ENCODE measurements at regions not wholly inside any gene's neighbourhood (a gene's known extent, or its start where the extent isn't known, plus 50 kb on each side); places are given as distances from the start of the nearest gene placed in this dataset.

- 90% methylated on average over 1 of the region's 1 CpG for WGBS (ENCODE audit: insufficient coverage, low coverage, low lambda C conversion rate, missing lambda C conversion rate)
- Histone ChIP-seq H3K36me3 (no peaks in the 10 kb centered on the region), H3K27me3 (no peaks in the 10 kb centered on the region), H3K4me3 (no peak overlapping the region), H3K4me1 (no peaks in the 10 kb centered on the region), H3K9me3 (no peaks in the 10 kb centered on the region), H3K27ac (no peak overlapping the region)
- DNase-seq (no peak), ATAC-seq (no peak)
- intact Hi-C loops (cut with DNase I): no loop called here
- TF ChIP-seq, protein P1, sequence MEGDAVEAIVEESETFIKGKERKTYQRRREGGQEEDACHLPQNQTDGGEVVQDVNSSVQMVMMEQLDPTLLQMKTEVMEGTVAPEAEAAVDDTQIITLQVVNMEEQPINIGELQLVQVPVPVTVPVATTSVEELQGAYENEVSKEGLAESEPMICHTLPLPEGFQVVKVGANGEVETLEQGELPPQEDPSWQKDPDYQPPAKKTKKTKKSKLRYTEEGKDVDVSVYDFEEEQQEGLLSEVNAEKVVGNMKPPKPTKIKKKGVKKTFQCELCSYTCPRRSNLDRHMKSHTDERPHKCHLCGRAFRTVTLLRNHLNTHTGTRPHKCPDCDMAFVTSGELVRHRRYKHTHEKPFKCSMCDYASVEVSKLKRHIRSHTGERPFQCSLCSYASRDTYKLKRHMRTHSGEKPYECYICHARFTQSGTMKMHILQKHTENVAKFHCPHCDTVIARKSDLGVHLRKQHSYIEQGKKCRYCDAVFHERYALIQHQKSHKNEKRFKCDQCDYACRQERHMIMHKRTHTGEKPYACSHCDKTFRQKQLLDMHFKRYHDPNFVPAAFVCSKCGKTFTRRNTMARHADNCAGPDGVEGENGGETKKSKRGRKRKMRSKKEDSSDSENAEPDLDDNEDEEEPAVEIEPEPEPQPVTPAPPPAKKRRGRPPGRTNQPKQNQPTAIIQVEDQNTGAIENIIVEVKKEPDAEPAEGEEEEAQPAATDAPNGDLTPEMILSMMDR (IDR thresholded peaks at IDR 0.05): no peak
- no peak for TF ChIP-seq POLR2A (IDR thresholded peaks at IDR 0.05)
Observed at GRCh38 chr21:26226724-26227123, 56.2 kb upstream of the APP start.

DNA sequence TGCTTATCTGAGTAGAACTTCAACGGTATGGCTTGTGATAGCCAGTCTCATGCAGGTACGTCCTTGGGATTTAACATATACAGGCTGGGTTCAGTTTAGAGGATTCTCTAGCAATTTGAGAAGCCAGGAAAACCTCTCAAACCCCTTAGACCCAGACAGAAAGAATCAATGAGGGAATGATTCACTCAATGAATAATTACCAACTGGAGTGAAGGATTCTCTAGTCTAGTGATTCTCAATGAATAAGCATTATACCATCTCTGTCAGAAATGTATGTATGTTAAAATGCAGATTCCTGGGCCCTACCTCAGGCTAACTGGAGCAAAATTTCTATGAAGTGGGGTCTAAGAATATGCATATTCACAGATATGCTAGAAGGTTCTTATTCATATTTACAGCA is 54.5 kb upstream of the APP start:
- 83% methylated on average over 2 of the region's 2 CpGs for WGBS (ENCODE audit: insufficient coverage, low coverage, low lambda C conversion rate, missing lambda C conversion rate)
- H3K9me3 ChIP-seq: no peaks in the 10 kb centered on the region
- no peak for ATAC-seq
- H3K4me3 ChIP-seq: no peak overlapping the region
- DNase-seq: no peak
- H3K36me3 ChIP-seq: no peaks in the 10 kb centered on the region
- no peak overlapping the region for H3K27ac ChIP-seq
- TF ChIP-seq, protein P1 (IDR thresholded peaks at IDR 0.05): no peak
- no peak for TF ChIP-seq POLR2A (IDR thresholded peaks at IDR 0.05)
- no peaks in the 10 kb centered on the region for H3K4me1 ChIP-seq
- no peaks in the 10 kb centered on the region for H3K27me3 ChIP-seq
- intact Hi-C loops (cut with DNase I): no loop called here

DNA sequence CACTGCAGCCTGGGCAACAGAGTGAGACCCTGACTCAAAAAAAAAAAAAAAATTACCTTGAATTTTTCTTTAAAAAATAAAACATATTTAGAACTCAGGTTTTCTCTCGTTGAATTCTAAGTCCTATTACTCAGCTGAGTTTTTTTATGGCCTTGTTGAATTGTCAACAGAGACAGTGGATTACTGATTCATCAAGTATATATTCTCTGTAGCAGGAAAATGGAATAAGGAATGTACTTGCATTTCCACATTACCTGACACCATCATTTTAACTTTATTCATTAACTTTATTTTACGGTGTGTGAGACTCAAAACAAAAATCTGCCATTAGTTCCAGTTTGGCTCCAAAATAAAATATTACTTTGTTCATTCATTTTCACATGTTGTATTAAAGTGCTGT is 53.8 kb upstream of the APP start:
- no peak for ATAC-seq
- TF ChIP-seq, protein P1 (IDR thresholded peaks at IDR 0.05): no peak
- no peak for TF ChIP-seq POLR2A (IDR thresholded peaks at IDR 0.05)
- Histone ChIP-seq H3K4me3 (no peak overlapping the region), H3K27ac (no peak overlapping the region), H3K36me3 (no peaks in the 10 kb centered on the region), H3K4me1 (no peaks in the 10 kb centered on the region), H3K9me3 (no peaks in the 10 kb centered on the region), H3K27me3 (no peaks in the 10 kb centered on the region)
- no peak for DNase-seq
- intact Hi-C loops (cut with DNase I): no loop called here
- WGBS (ENCODE audit: insufficient coverage, low coverage, low lambda C conversion rate, missing lambda C conversion rate): 63% methylated on average over 2 of the region's 2 CpGs

Measured in right lobe of liver (tissue), 6 donors.